Prostate gland (tissue), 2 donors: ENCODE measurements at regions not wholly inside any gene's neighbourhood (a gene's known extent, or its start where the extent isn't known, plus 50 kb on each side); places are given as distances from the start of the nearest gene placed in this dataset.

ENCODE experiments used
- CTCF ChIP-seq, 4 experiments: fragments of 200-600 bp in 2 of 4; fragments of 450-650 bp in 2 of 4; sonication (generic) in 2 of 4; IDR thresholded peaks; 1 replicate in 3 of 4; 2 replicates in 1 of 4; pipeline ENCODE4 v1.5.1; 2016 to 2019; ENCODE audit warnings: antibody characterized with exemption in 4 of 4, mild to moderate bottlenecking in 2 of 4, moderate library complexity in 2 of 4
- POLR2A ChIP-seq: fragments of 450-650 bp; IDR thresholded peaks from one replicate; pipeline ENCODE4 v1.6.1; 2016; ENCODE audit warnings: antibody characterized with exemption, mild to moderate bottlenecking

GRCh38 chr5:114120166-114120565 lies 241.7 kb upstream of the KCNN2 start:
- TF ChIP-seq CTCF (IDR thresholded peaks at IDR 0.05), result no peak
- TF ChIP-seq POLR2A, result no peak
